Chondrocyte (in vitro differentiated cells): ENCODE measurements at regions not wholly inside any gene's neighbourhood (a gene's known extent, or its start where the extent isn't known, plus 50 kb on each side); places are given as distances from the start of the nearest gene placed in this dataset.
"Not testable (repeated sequence)": the region's sequence is repeated elsewhere in the genome, so short reads cannot be mapped to it uniquely, and the experiment has no call there.

Experiments used
- DNase-seq: peaks from one replicate; pipeline ENCODE4 v3.0.0; 2021; ENCODE audit warnings: mixed read lengths, low spot score
- H3K27ac Mint-ChIP-seq: one replicate; pipeline ENCODE4 v1.8.0; 2021; ENCODE audit warnings: mild to moderate bottlenecking, moderate library complexity, mixed read lengths; ENCODE audit not compliant: unreplicated experiment
- H3K27me3 Mint-ChIP-seq: 2 replicates; pipeline ENCODE4 v1.8.0; 2021; ENCODE audit warnings: low read depth, mixed read lengths
- H3K36me3 Mint-ChIP-seq: 2 replicates; pipeline ENCODE4 v1.8.0; 2021; ENCODE audit warnings: low read depth, mixed read lengths
- H3K4me1 Mint-ChIP-seq: 2 replicates; pipeline ENCODE4 v1.8.0; 2021; ENCODE audit warnings: low read depth, mild to moderate bottlenecking, mixed read lengths
- H3K4me3 Mint-ChIP-seq: one replicate; pipeline ENCODE4 v1.8.0; 2021; ENCODE audit warnings: mild to moderate bottlenecking, moderate library complexity, mixed read lengths; ENCODE audit not compliant: unreplicated experiment
- H3K9me3 Mint-ChIP-seq: 2 replicates; pipeline ENCODE4 v1.8.0; 2021; ENCODE audit warnings: low read depth, mixed read lengths
- CTCF ChIP-seq: fragments of 200-600 bp; sonication (generic); IDR thresholded peaks from 2 replicates; pipeline ENCODE4 v1.5.0; 2021; ENCODE audit warnings: antibody characterized with exemption, mild to moderate bottlenecking, moderate library complexity

GRCh38 chr17:27104605-27105221, 189.2 kb upstream of the WSB1 start:
- not testable (repeated sequence) for H3K9me3 Mint-ChIP-seq, H3K36me3 Mint-ChIP-seq, H3K4me1 Mint-ChIP-seq, H3K4me3 Mint-ChIP-seq, DNase-seq, H3K27ac Mint-ChIP-seq, H3K27me3 Mint-ChIP-seq

GRCh38 chr17:27105636-27106035, 188.3 kb upstream of the WSB1 start:
- H3K9me3 Mint-ChIP-seq = peaks cover 5% of the 10 kb centered on the region

GRCh38 chr17:27106347-27106981, 187.4 kb upstream of the WSB1 start:
- Mint-ChIP-seq H3K36me3 (peaks cover 1% of the 10 kb centered on the region), H3K27me3 (no peaks in the 10 kb centered on the region)

More at GRCh38 chr17:27105636-27106035, 188.3 kb upstream of the WSB1 start:
- Mint-ChIP-seq H3K27ac (no peak overlapping the region), H3K27me3 (no peaks in the 10 kb centered on the region), H3K36me3 (peaks cover 1% of the 10 kb centered on the region), H3K4me1 (no peaks in the 10 kb centered on the region), H3K4me3 (no peak overlapping the region)
- no peak for DNase-seq
- no peak for TF ChIP-seq CTCF

GRCh38 chr17:27106982-27107360, 186.9 kb upstream of the WSB1 start:
- peaks cover 3% of the 10 kb centered on the region for H3K9me3 Mint-ChIP-seq
- DNase-seq = no peak
- no peaks in the 10 kb centered on the region for H3K4me1 Mint-ChIP-seq
- no peak overlapping the region for H3K27ac Mint-ChIP-seq
- TF ChIP-seq CTCF = no peak
- no peaks in the 10 kb centered on the region for H3K27me3 Mint-ChIP-seq
- no peak overlapping the region for H3K4me3 Mint-ChIP-seq
- H3K36me3 Mint-ChIP-seq = peaks cover 1% of the 10 kb centered on the region

More at GRCh38 chr17:27106347-27106981, 187.4 kb upstream of the WSB1 start:
- Mint-ChIP-seq H3K4me3 (no peak overlapping the region), H3K4me1 (no peaks in the 10 kb centered on the region), H3K9me3 (peaks cover 5% of the 10 kb centered on the region), H3K27ac (no peak overlapping the region)
- no peak for TF ChIP-seq CTCF
- DNase-seq = no peak

GRCh38 chr17:27107386-27108328, 186.3 kb upstream of the WSB1 start:
- not testable (repeated sequence) for H3K36me3 Mint-ChIP-seq, DNase-seq, H3K27ac Mint-ChIP-seq, H3K4me3 Mint-ChIP-seq, H3K9me3 Mint-ChIP-seq, H3K27me3 Mint-ChIP-seq, H3K4me1 Mint-ChIP-seq

GRCh38 chr17:27109346-27109745, 184.6 kb upstream of the WSB1 start:
- Mint-ChIP-seq H3K4me1 (no peaks in the 10 kb centered on the region), H3K4me3 (no peak overlapping the region), H3K36me3 (no peaks in the 10 kb centered on the region), H3K9me3 (no peaks in the 10 kb centered on the region), H3K27ac (no peak overlapping the region), H3K27me3 (no peaks in the 10 kb centered on the region)
- DNase-seq = no peak
- no peak for TF ChIP-seq CTCF
